NCI-H187 treated with DMSO at 0.1 percent for 48 hours (cell line): ENCODE measurements at regions not wholly inside any gene's neighbourhood (a gene's known extent, or its start where the extent isn't known, plus 50 kb on each side); places are given as distances from the start of the nearest gene placed in this dataset.
"Not testable (repeated sequence)": the region's sequence is repeated elsewhere in the genome, so short reads cannot be mapped to it uniquely, and the experiment has no call there.

Source experiments
- DNase-seq: peaks from one replicate; lab custom pipeline; 2025; lab: John Stamatoyannopoulos, UW

DNA sequence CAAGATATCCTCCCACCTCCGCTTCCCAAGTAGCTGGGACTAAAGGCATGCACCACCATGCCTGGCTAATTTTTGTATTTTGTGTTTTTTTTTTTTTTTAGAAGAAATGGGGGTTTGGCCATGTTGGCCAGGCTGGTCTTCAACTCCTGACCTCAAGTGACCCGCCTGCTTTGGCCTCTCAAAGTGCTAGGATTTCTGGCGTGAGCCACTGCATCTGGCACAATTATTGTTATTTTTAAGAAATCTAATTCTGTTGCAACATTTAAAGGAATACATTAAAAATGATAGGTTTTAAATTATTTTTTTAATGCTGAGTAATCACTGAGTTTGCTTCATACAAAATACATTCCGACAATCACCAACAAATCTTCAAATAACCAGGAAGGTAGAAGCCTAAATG lies 178.1 kb upstream of the SEMA3E start:
- no peak for DNase-seq

DNA sequence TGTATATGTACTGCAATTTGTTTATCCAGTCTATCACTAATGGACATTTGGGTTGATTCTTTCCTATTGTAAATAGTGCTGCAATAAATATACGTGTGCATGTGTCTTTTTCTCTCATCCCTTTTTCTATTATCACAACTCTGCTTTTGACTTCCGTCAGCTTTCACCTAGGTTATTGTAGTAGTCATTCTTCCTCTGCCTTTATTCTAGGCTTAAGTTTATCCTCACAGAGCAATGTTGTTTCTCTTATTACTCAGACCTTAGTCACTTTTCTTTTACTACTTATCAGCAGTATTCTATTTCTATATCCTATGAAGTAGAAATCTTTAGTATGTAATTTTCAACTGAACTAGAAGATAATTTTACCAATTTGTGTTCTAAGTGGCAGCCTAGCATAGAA lies 175.3 kb upstream of the SEMA3E start:
- DNase-seq = no peak

DNA sequence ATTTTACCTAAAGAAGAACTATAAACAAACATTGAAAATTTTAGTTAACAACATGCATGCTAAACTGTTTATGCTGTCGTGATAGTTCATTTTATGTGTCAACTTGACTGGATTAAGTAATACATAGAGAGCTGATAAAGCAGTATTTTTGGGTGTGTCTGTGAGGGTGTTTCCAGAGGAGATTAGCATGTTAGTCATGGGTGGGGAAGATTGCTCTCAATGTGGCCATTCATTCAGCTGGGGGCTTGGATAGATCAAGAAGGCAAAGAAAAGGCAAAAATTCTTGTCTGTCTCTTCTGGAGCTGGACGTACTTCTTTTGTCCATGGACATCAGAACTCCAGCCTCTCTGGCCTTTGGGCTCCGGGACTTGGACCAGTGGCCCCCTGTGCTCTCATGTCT lies 172.9 kb upstream of the SEMA3E start:
- DNase-seq = no peak

DNA sequence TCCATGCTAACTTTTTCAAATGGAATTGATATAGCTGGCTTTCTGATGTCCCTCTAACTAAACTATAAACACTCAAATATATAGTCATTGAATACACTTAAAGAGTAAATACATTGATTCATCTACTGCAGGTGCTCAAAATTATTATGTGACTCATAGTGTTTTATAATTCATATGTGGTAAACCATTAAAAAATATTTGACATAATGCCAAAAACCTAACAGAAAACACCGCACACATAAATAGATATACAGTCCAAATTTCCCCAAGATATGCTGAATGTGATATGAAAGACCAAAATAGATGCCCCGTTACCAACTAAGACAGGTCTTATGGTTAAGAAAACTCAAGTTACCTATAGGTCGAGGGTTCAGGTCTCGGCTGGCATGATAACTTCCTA lies 171.7 kb upstream of the SEMA3E start:
- DNase-seq = no peak

DNA sequence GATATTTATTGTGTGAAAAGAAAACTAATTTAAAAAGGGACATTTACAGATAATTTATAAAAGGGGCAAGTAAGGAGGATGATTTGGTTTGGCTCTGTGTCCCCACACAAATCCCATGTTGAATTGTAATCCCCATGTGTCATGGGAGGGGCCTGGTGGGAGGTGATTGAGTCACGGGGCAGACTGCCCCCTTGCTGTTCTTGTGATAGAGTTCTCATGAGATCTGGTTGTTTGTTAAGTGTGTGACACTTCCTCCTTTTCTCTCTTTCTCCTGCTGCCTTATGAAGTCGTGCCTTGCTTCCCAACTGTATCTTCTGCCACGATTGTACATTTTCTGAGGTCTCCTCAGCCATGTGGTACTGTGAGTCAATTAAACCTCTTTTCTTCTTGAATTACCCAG lies 171.0 kb upstream of the SEMA3E start:
- no peak for DNase-seq

DNA sequence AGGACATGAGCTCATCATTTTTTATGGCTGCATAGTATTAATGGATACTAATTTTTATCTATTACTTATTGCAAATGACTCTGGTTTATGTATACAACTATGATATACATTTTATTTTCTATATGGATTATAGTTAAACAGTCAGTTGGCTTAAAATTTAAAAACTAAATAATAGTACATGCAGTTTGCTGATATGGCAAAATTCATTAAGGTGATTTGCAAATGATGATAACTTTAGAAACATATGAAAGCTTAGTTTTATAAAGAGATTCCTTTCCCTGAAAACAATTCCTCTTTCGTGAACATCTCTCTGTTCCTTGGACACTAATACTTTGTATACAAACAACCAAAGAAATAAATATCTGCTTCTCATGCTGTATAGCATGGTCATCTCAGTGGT lies 165.5 kb upstream of the SEMA3E start:
- no peak for DNase-seq

DNA sequence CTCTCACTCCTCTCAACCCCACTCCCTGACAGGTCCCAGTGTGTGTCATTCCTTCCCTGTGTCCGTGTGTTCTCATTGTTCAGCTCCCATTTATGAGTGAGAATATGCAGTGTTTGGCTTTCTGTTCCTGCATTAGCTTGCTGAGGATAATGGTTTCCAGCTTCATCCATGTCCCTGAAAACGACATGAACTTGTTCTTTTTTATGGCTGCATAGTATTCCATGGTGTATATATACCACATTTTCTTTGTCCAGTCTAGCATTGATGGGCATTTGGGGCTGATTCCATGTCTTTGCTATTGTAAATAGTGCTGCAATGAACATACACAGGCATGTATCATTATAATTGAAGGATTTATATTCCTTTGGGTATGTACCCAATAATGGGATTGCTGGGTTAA lies 163.6 kb upstream of the SEMA3E start:
- not testable (repeated sequence) for DNase-seq

DNA sequence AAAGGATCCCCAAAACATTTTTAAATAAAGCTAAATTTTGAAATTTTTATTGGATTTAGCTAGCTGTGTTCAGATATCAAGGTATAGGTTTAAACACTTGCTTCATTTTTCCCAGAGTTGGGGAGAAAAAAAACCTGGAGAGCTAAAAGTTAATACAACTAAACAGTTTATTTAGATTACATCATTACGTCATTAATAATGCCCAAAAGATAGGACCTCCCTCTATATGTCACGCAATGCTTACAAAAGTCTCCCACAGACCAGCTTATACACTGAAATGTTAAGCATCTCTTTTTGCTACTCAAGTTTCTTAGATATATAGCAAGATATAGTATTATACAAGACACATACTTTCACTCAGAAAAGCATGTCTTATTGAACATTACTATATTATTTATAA lies 160.0 kb upstream of the SEMA3E start:
- DNase-seq = no peak

DNA sequence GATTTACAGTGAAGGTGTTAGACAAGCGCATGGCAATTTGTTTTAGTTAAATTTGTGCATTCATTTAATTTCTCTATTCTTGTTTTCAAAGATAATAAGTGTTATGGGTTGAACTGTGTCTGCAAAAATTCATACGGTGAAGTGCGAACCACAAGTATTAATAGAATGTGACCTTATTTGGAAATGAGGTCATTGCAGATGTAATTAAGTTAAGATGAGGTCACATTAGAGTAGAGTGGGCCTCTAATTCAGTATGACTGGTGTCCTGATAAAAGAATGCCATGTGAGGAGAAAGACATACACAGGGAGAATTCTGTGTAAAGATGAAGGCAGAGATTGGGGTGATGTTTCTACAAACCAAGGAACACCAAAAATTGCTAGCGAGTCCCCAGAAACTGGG lies 158.8 kb upstream of the SEMA3E start:
- no peak for DNase-seq

DNA sequence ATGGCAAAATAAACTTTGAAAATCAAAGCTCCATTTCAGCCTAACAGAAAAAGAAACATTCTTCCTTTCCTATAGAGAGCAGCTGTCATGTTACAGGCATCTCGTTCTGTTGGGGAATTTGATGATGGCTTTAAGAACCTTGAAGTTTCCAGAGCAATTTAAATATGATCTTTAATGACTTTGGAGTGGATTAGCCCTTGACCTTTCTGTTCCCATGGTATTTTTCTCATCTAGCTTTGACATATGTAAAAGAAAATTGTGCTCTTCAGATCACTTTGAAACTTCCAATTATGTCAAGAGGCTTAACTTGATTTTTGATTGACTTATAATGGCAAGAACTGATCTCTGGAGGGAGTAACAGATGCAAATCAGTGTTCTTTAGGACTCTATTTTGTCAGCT lies 157.6 kb upstream of the SEMA3E start:
- no peak for DNase-seq

DNA sequence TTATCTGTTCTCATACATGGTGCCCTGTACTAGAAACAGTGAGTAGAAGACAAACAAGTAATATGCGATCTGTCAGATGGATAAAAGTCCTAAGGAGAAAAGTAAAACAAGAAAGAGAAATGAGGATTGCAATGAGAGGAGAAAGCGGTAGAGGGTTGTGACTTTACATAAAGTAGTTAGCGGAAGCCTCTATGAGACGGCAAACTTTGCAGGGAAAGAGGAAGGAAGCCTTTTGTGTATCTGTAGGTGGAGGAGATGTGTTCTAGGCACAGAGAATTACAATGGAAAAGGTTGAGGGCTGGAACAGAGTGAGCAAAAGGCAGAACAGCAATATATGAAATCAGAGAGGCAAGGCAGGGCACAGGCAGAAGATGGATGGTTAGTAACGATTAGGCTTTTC lies 150.4 kb upstream of the SEMA3E start:
- DNase-seq = no peak

DNA sequence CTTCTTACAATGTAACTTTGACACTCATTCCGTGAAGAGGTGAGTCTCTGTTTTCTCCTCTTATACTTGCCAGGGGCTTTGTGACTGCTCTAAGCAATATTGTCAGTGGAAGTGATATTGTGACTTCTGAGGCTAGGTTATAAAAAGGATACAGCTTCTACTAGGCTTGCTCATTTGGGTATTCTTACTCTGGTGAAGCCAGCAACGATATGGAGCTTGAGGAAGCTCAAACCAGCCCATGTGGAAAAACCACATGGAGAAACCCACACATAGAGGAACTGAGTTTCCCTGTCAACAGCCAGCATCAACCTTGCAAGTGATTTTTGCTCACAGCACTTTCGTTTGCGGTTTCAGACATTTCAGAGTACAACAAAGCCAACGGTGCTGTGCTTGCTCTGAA lies 149.6 kb upstream of the SEMA3E start:
- DNase-seq = no peak

DNA sequence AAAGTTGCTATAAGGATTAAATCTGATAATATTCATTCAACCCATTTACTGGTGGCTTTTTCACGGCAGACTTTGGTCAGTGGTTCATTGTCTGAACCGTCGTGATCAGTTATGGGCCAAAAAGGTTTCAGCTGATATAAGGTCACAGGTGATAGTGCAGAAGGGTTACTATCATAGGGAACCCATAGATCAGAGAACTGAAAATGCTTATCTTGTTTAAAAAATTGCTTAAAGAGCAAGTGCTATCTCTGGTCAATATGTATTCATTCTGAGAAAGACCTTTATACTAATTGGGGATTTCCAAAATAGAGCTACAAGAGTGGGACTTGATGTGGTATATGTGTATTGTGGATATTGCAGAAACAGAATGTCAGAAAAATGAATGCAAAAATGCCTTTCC lies 147.8 kb upstream of the SEMA3E start:
- no peak for DNase-seq

DNA sequence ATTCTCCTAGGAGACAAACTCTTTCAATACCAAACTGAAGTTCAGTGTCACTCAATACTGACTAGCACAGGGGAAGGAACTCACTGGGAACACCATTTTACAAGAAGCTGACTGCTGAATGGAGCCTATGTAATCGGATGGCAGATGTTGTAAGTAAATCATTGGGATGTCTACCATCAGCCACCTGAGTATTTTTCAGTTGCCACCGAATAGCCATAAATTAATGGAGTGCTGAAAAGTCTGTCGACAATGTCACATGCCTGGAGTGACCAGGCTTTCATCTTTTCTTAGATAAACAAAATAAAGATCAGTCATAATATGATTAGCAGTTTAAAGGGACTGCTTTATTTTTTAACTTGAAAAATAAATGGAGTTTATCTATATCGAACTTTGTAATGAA lies 145.9 kb upstream of the SEMA3E start:
- no peak for DNase-seq

DNA sequence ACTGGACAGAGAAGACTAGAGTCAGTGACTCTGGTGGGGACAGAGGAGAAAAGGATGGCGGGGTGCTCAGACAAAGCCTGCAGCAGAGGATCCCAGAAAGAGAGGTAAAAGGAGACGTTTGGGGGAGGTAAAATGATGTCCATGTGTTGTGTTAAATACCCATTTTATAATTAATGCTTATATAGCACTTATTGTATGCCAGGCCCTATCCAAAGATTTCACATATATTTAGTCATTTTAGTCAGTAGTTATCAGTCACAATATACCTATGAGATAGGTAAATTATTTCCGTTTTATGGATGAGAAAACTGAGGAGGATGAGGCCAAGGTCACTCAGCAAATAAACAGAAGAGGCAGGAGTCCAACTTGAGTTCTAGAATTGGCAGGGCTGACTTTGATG lies 144.6 kb upstream of the SEMA3E start:
- no peak for DNase-seq

DNA sequence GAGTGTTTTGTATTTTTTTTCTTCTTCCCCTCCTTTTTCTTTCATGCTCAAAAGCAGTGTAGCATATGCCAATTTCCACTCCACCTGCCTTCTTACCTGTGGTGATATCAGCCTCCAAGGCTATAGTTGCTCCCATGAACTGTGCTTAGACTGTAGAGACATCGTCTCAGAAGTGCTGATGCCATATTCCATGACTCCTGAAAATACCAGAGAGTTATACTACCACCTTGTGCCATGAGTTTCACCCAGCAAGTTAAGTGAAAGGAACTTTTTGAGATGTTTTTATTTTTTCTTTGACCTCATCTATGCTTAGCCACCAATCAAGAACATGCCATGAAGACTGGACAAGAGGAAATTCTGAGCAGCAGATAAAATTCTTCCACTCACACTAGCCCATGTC lies 142.8 kb upstream of the SEMA3E start:
- no peak for DNase-seq

DNA sequence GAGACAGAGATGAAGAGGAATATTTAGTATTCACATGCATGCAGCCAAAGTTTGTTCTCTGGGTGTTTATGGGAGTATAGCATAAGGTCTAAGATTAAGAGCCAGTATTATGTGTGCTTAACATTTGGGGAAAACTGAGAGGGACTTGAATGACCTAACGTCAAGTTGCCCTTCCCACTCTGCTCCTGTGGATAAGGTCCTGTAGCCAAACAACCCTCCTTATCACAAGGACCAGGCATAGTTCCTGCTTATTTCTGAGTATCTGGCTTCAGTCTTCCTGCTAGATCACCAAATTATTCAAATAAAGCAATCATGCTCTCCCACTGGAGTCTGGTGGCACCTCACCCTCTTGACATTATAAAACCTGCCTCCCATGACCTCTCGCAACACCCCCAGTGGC lies 137.9 kb upstream of the SEMA3E start:
- DNase-seq = no peak

DNA sequence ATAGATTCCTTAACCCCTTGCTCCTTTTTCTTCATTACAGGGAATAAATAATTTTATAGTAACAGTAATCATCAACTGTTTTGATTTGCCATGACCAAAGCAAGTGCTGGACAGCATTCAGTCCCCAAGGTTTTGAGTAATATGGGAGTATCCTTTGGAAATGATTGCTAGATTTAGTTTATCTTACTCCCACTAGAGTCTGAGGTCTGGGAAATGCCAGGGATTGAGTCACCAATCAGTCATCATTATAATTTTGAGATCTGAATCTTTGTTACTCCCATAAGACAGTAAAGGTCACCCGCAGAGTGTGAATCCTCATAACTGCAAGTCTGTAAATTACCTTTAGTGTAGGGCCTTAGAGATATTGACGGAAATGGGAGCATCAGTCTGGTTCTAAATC lies 133.7 kb upstream of the SEMA3E start:
- no peak for DNase-seq

DNA sequence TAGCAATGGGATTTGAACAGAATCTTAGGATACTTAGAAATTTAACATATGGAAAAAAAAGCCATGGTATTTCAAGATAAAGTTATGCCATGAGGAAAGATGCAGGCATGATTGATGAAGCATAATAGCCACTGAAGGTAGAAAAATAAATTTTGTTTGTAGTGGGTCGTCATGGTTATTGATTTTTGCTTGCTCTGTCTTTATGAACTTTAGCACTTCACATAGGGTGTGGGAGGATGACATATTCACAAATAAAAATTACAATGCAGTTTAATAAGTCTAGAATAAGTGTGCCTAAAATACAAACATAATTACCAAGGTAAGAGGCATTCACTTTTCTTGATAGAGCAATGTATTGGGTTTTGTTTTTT lies 129.1 kb upstream of the SEMA3E start:
- DNase-seq = no peak

DNA sequence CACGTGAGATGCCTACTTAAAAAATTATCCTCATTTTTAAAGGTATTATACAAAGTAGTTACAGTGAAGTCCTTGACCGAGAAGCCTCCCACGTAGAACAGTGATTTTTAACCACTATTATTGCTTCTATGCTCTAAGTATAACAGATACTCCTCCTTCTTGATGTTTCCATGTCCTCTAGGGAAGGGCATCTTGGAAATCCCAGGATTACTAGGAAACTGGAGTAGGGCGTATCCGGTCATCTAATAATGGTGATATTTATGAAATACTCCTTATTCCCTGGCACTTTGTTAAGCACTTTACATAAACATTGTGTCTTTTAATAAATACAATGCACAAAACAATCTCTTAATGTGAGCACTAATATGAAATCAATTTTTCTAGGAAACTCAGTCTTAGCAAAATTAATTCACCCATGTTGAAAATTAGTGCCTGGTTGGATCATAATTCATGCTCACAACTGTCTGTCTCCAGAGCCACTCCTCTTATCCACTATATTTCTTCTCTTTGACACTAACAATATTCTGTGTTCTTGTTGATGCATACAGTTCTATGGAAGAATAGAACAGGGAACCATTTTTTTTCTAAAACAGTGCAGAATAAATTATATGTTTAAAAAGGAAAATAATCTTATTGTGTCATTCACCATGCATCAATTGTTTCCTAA lies 128.6 kb upstream of the SEMA3E start:
- DNase-seq = no peak

DNA sequence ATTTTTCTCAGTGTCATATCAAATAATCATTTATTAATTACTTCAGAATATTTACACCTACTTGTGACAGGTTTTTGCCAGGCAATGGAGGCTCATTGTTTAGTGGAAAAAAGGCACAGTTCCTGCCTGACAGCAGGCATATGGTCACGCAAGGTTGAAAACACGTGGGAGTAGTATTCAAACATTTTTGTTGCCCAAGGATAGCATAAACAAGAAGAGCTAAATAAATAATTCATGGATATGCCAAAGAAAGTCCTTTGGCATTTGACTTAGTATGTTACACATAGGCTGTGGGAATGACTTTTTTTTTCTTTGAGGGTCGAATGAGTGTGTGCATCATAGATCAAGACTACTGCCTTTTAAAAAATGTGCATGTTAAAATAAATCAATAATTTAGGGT lies 120.5 kb upstream of the SEMA3E start:
- DNase-seq = no peak

DNA sequence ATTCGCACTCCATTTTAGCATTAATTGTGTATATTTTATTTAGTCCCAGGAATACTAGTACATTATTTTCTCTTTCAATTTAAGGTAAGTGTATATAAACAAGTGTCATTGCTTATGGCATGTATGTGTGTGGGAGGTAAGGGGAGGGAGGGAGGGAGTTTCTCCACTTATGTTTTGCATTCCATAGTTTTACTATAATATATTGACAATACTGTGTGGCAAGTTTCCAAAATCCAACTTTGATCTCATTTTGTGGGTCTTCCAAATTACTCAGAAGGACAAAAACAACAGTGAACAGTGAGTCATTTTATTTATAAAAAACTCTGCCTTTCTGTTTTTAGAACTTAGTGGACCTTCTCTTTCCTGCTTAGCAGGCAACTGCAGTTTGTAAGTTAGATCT lies 102.3 kb upstream of the SEMA3E start:
- DNase-seq = no peak

DNA sequence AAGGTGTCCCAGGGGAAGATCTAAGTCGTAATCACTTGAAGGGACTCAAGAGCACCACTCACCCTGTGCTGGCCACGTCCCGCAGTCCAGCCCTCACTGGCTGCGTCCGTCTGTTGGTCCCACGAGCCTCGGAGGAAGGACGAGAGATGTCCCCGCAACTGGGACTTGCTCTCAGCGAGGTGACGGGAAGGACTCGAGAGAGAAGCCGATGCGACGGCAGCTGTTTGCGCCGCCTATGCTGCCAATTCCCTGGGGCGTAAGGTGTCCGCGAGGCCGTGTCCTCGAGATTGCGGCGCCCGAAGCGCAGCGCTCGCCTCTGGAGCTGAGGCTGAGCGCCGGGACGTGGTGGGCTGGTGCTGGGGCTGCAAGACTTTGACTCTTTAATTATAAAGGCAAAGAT lies 100.6 kb upstream of the SEMA3E start:
- DNase-seq = no peak

DNA sequence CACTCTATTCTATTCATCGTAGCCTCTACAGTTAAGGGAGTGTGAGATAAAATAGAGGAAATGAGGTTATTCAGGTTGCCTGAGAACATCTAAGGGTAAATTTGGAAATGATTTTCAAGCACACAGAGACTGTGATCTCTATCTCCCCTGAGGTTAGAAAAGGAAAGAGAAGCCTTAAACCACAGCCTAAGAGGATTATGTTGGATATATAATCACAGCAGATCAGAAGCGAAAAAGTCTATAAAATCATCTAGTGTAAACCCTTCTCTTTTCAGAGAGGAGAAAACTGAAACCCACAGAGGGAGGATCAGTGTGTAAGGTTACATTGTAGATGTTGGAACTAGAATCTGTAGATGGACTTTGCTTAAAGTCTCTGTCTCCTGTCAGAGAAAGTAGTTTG lies 90.6 kb upstream of the SEMA3E start:
- DNase-seq = no peak

DNA sequence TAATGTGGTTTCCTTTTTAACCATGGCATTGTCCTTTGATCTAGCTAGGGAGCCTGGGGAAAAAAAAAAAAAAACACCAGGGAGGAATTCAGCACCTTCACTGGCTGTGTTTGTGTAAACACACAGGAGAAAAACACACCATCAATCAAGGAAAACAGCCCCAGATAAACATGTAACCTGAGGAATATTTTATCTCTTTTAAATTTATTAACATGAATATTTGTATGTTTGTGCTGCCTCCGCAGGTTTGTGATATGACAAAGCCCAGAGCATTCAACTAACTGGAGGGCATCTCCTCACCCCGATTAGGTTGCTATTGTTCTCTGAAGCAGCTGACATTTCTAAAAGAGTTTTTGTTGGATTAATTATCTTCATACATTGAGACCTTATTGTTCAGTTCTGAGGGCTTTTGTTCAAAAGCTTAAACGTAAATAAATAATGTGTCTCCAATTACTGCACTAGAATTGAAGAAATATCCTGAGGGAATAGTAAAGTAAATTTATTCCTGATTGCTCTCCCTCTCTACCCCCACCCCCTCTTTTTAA lies 89.4 kb upstream of the SEMA3E start:
- DNase-seq = no peak
